CD4-positive, alpha-beta T cell (primary cell): ENCODE measurements at regions not wholly inside any gene's neighbourhood (a gene's known extent, or its start where the extent isn't known, plus 50 kb on each side); places are given as distances from the start of the nearest gene placed in this dataset.

Source experiments
- ATAC-seq: fragments of 200-7000 bp; cut with Tn5 transposase; one replicate; pipeline ENCODE4 v1.10.0; 2022; ENCODE audit warnings: mild to moderate bottlenecking; ENCODE audit not compliant: poor library complexity
- CTCF ChIA-PET: fragments of 350-600 bp; sonication (Branson Sonifier 250); formaldehyde crosslinking; loops from one replicate; lab custom pipeline; 2021; ENCODE audit warnings: antibody characterized with exemption, inconsistent platforms; lab: Charles Lee
- POLR2A ChIA-PET: fragments of 350-600 bp; sonication (Branson Sonifier 250); formaldehyde crosslinking; loops from one replicate; lab custom pipeline; 2021; ENCODE audit warnings: antibody characterized with exemption, inconsistent platforms; lab: Charles Lee
- DNase-seq, 14 experiments: peaks; one replicate each; pipeline ENCODE4 v3.0.0-alpha.2; 2013 to 2020; ENCODE audit warnings: mixed read lengths in 2 of 14
- H3K27ac ChIP-seq, 2 donors: one replicate each; pipeline versions ENCODE4 v1.5.1 to v1.7.0; 2013; ENCODE audit warnings: low read length in 2 of 2, low read depth in 1 of 2, mild to moderate bottlenecking in 1 of 2
- H3K27me3 ChIP-seq, 2 experiments: 1 replicate in 1 of 2; 2 replicates in 1 of 2; pipeline versions ENCODE4 v1.6.1 to v1.7.0; 2013; ENCODE audit warnings: low read length in 2 of 2, control low read depth in 1 of 2, mild to moderate bottlenecking in 1 of 2, moderate library complexity in 1 of 2; ENCODE audit not compliant: insufficient read depth in 2 of 2, control insufficient read depth in 1 of 2
- H3K36me3 ChIP-seq: one replicate; pipeline ENCODE4 v1.6.1; 2013; ENCODE audit warnings: low read length, control low read depth; ENCODE audit not compliant: insufficient read depth
- H3K4me1 ChIP-seq: one replicate; pipeline ENCODE4 v1.6.1; 2013; ENCODE audit warnings: low read length, control low read depth; ENCODE audit not compliant: insufficient read depth
- H3K4me3 ChIP-seq: one replicate; pipeline ENCODE4 v1.5.1; 2013; ENCODE audit warnings: mild to moderate bottlenecking, low read length, moderate library complexity
- H3K9me3 ChIP-seq, 2 experiments: 1 replicate in 1 of 2; 2 replicates in 1 of 2; pipeline versions ENCODE4 v1.6.1 to v1.7.0; 2013; ENCODE audit warnings: low read length in 2 of 2, mild to moderate bottlenecking in 2 of 2, control low read depth in 1 of 2, moderate library complexity in 1 of 2; ENCODE audit not compliant: control insufficient read depth in 1 of 2, insufficient read depth in 1 of 2
- H3K27ac Mint-ChIP-seq: one replicate; pipeline ENCODE4 v1.8.0; 2020; ENCODE audit warnings: mixed read lengths
- H3K27me3 Mint-ChIP-seq: one replicate; pipeline ENCODE4 v1.8.0; 2021; ENCODE audit warnings: mixed read lengths
- H3K36me3 Mint-ChIP-seq: one replicate; pipeline ENCODE4 v1.8.0; 2021; ENCODE audit warnings: low read depth, mixed read lengths
- H3K4me1 Mint-ChIP-seq: one replicate; pipeline ENCODE4 v1.8.0; 2021; ENCODE audit warnings: low read depth, mixed read lengths
- H3K4me3 Mint-ChIP-seq: one replicate; pipeline ENCODE4 v1.8.0; 2020; ENCODE audit warnings: mild to moderate bottlenecking, mixed read lengths
- H3K9me3 Mint-ChIP-seq: one replicate; pipeline ENCODE4 v1.8.0; 2020; ENCODE audit warnings: mixed read lengths
- CTCF ChIP-seq: fragments of 200-600 bp; IDR thresholded peaks from one replicate; pipeline ENCODE4 v1.8.0; 2022; ENCODE audit warnings: antibody characterized with exemption, mild to moderate bottlenecking
- intact Hi-C, 2 experiments: fragments of 100-400 bp; cut with DNase I in 1 of 2; cut with micrococcal nuclease in 1 of 2; formaldehyde crosslinking; loops; one replicate each; pipeline versions ENCODE4 v1.15.1 to v1.9.0; 2023 to 2025; cut with DNase I, micrococcal nuclease

GRCh38 chr2:238738917-238739316, 109.0 kb upstream of the TWIST2 start:
- no peaks in the 10 kb centered on the region for H3K36me3 ChIP-seq
- no peak for TF ChIP-seq CTCF
- intact Hi-C loops = no loop called here
- H3K9me3 ChIP-seq = peaks cover 0 to 20% of the 10 kb centered on the region in 2 experiments
- CTCF ChIA-PET = no interaction called here
- POLR2A ChIA-PET = no interaction called here
- Mint-ChIP-seq H3K9me3 (no peaks in the 10 kb centered on the region), H3K27ac (no peak overlapping the region), H3K36me3 (no peaks in the 10 kb centered on the region), H3K4me1 (no peaks in the 10 kb centered on the region), H3K4me3 (no peak overlapping the region), H3K27me3 (peaks cover 50% of the 10 kb centered on the region)
- peaks cover 9 to 22% of the 10 kb centered on the region in 2 experiments for H3K27me3 ChIP-seq
- DNase-seq (no peak), ATAC-seq (no peak)
- H3K27ac ChIP-seq = no peak overlapping the region
- H3K4me3 ChIP-seq = no peak overlapping the region
- H3K4me1 ChIP-seq = no peaks in the 10 kb centered on the region

- ATAC-seq = no peak
- no peak overlapping the region for H3K4me3 Mint-ChIP-seq
- H3K9me3 ChIP-seq = peaks cover 0 to 20% of the 10 kb centered on the region in 2 experiments
- POLR2A ChIA-PET = no interaction called here
- TF ChIP-seq CTCF = no peak
- H3K4me1 ChIP-seq = no peaks in the 10 kb centered on the region
- H3K4me1 Mint-ChIP-seq = no peaks in the 10 kb centered on the region
- H3K36me3 Mint-ChIP-seq = no peaks in the 10 kb centered on the region
- intact Hi-C loops = no loop called here
- CTCF ChIA-PET = no interaction called here
- H3K4me3 ChIP-seq = no peak overlapping the region
- H3K27ac Mint-ChIP-seq = no peak overlapping the region
- peaks cover 11 to 22% of the 10 kb centered on the region in 2 experiments for H3K27me3 ChIP-seq
- no peaks in the 10 kb centered on the region for H3K9me3 Mint-ChIP-seq
- no peaks in the 10 kb centered on the region for H3K36me3 ChIP-seq
- DNase-seq = no peak
- H3K27me3 Mint-ChIP-seq = peaks cover 57% of the 10 kb centered on the region
- H3K27ac ChIP-seq = no peak overlapping the region
Measured at GRCh38 chr2:238739668-238740067, 108.2 kb upstream of the TWIST2 start.

- H3K9me3 Mint-ChIP-seq = no peaks in the 10 kb centered on the region
- no peaks in the 10 kb centered on the region for H3K36me3 Mint-ChIP-seq
- no peak overlapping the region for H3K4me3 Mint-ChIP-seq
- Histone ChIP-seq H3K27me3 (peaks cover 11 to 22% of the 10 kb centered on the region in 2 experiments), H3K4me3 (no peak overlapping the region), H3K9me3 (peaks cover 0 to 28% of the 10 kb centered on the region in 2 experiments), H3K27ac (no peak overlapping the region), H3K36me3 (no peaks in the 10 kb centered on the region), H3K4me1 (no peaks in the 10 kb centered on the region)
- ChIA-PET POLR2A (no interaction called here), CTCF (no interaction called here)
- intact Hi-C loops = no loop called here
- peaks cover 60% of the 10 kb centered on the region for H3K27me3 Mint-ChIP-seq
- DNase-seq (no peak), ATAC-seq (no peak)
- no peak for TF ChIP-seq CTCF
- H3K4me1 Mint-ChIP-seq = no peaks in the 10 kb centered on the region
- no peak overlapping the region for H3K27ac Mint-ChIP-seq
Measured at GRCh38 chr2:238741277-238741676, 106.6 kb upstream of the TWIST2 start.
